DOHH2 (cell line): ENCODE measurements at regions not wholly inside any gene's neighbourhood (a gene's known extent, or its start where the extent isn't known, plus 50 kb on each side); places are given as distances from the start of the nearest gene placed in this dataset.

Source experiments
- H3F3A ChIP-seq: fragments of 200-600 bp; sonication (generic), shearing (Covaris generic); 2 replicates; pipeline ENCODE4 v1.6.0; 2016; ENCODE audit warnings: antibody characterized with exemption, mild to moderate bottlenecking; ENCODE audit not compliant: control insufficient read depth, insufficient read depth
- H3K27ac ChIP-seq: fragments of 200-600 bp; sonication (generic); 2 replicates; pipeline ENCODE4 v1.5.1; 2014; ENCODE audit warnings: low read depth, mild to moderate bottlenecking, low read length, moderate library complexity
- H3K27me3 ChIP-seq: fragments of 200-600 bp; sonication (generic); 2 replicates; pipeline ENCODE4 v1.6.1; 2014; ENCODE audit warnings: mild to moderate bottlenecking, low read length, mixed read lengths; ENCODE audit not compliant: control insufficient read depth
- H3K36me3 ChIP-seq: fragments of 200-600 bp; sonication (generic); 2 replicates; pipeline ENCODE4 v1.6.1; 2014; ENCODE audit warnings: mild to moderate bottlenecking, low read length, moderate library complexity, mixed read lengths; ENCODE audit not compliant: control insufficient read depth
- H3K4me1 ChIP-seq: fragments of 200-600 bp; sonication (generic); 2 replicates; pipeline ENCODE4 v1.6.1; 2014; ENCODE audit warnings: mild to moderate bottlenecking, low read length, mixed read lengths; ENCODE audit not compliant: control insufficient read depth
- H3K4me2 ChIP-seq: fragments of 200-600 bp; sonication (generic); 2 replicates; pipeline ENCODE4 v1.6.0; 2014; ENCODE audit warnings: mild to moderate bottlenecking, low read length, moderate library complexity
- H3K4me3 ChIP-seq: fragments of 200-600 bp; sonication (generic); 2 replicates; pipeline ENCODE4 v1.5.1; 2014; ENCODE audit warnings: mild to moderate bottlenecking, low read length, mixed read lengths
- H3K79me2 ChIP-seq: fragments of 200-600 bp; sonication (generic); 2 replicates; pipeline ENCODE4 v1.6.1; 2014; ENCODE audit warnings: mild to moderate bottlenecking, low read length, mixed read lengths; ENCODE audit not compliant: control insufficient read depth
- H3K9me2 ChIP-seq: fragments of 200-600 bp; sonication (generic); replicated peaks from 2 replicates; pipeline ENCODE4 v1.6.1; 2014; ENCODE audit warnings: mild to moderate bottlenecking, low read length, mixed read lengths; ENCODE audit not compliant: control insufficient read depth
- H3K9me3 ChIP-seq: fragments of 200-600 bp; sonication (generic); 2 replicates; pipeline ENCODE4 v1.6.1; 2014; ENCODE audit warnings: antibody characterized with exemption, low read length, mixed read lengths; ENCODE audit not compliant: control insufficient read depth, insufficient read depth
- H4K20me1 ChIP-seq: fragments of 200-600 bp; sonication (generic); 2 replicates; pipeline ENCODE4 v1.6.0; 2014; ENCODE audit warnings: low read depth, mild to moderate bottlenecking, antibody characterized with exemption, low read length, moderate library complexity; ENCODE audit not compliant: control insufficient read depth, insufficient read depth
- CTCF ChIP-seq: fragments of 200-600 bp; sonication (generic); IDR thresholded peaks from one replicate; pipeline ENCODE4 v1.5.1; 2014; ENCODE audit warnings: antibody characterized with exemption, mild to moderate bottlenecking, low read depth, low read length; ENCODE audit not compliant: poor library complexity, severe bottlenecking
- EZH2phosphoT487 ChIP-seq: fragments of 200-600 bp; sonication (generic); IDR thresholded peaks from 2 replicates; pipeline ENCODE4 v1.6.1; 2017; ENCODE audit warnings: borderline replicate concordance, mild to moderate bottlenecking, antibody characterized with exemption, low read length, moderate library complexity, mixed read lengths

- Histone ChIP-seq H3K4me2 (no peak overlapping the region), H3K79me2 (no peaks in the 10 kb centered on the region), H3K27ac (no peak overlapping the region), H3K27me3 (no peaks in the 10 kb centered on the region), H3K4me1 (no peaks in the 10 kb centered on the region), H3F3A (no peaks in the 10 kb centered on the region), H3K36me3 (no peaks in the 10 kb centered on the region), H3K9me2 (no peaks in the 10 kb centered on the region), H3K9me3 (no peaks in the 10 kb centered on the region), H3K4me3 (no peak overlapping the region), H4K20me1 (no peaks in the 10 kb centered on the region)
- TF ChIP-seq EZH2phosphoT487: no peak
- no peak for TF ChIP-seq CTCF
Measured at GRCh38 chr6:112480553-112480952, 133.4 kb downstream of the RFPL4B start.

- H3K27ac ChIP-seq: no peak overlapping the region
- no peaks in the 10 kb centered on the region for H3F3A ChIP-seq
- H3K4me1 ChIP-seq: no peaks in the 10 kb centered on the region
- H3K36me3 ChIP-seq: no peaks in the 10 kb centered on the region
- TF ChIP-seq EZH2phosphoT487: no peak
- no peak for TF ChIP-seq CTCF
- H3K9me2 ChIP-seq: no peaks in the 10 kb centered on the region
- H3K4me2 ChIP-seq: no peak overlapping the region
- no peaks in the 10 kb centered on the region for H3K9me3 ChIP-seq
- H4K20me1 ChIP-seq: no peaks in the 10 kb centered on the region
- no peaks in the 10 kb centered on the region for H3K27me3 ChIP-seq
- no peaks in the 10 kb centered on the region for H3K79me2 ChIP-seq
- H3K4me3 ChIP-seq: no peak overlapping the region
Measured at GRCh38 chr6:112481211-112481610, 134.1 kb downstream of the RFPL4B start.

- no peaks in the 10 kb centered on the region for H3K4me1 ChIP-seq
Measured at GRCh38 chr6:112482373-112482772, 135.2 kb downstream of the RFPL4B start.

More at GRCh38 chr6:112482373-112482772, 135.2 kb downstream of the RFPL4B start:
- Histone ChIP-seq H3K27me3 (no peaks in the 10 kb centered on the region), H4K20me1 (no peaks in the 10 kb centered on the region), H3F3A (no peaks in the 10 kb centered on the region), H3K27ac (no peak overlapping the region), H3K4me3 (no peak overlapping the region), H3K4me2 (no peak overlapping the region), H3K9me2 (no peaks in the 10 kb centered on the region), H3K9me3 (no peaks in the 10 kb centered on the region), H3K79me2 (no peaks in the 10 kb centered on the region), H3K36me3 (no peaks in the 10 kb centered on the region)
- no peak for TF ChIP-seq CTCF
- no peak for TF ChIP-seq EZH2phosphoT487
